SU-DHL-6 (cell line): ENCODE measurements at regions not wholly inside any gene's neighbourhood (a gene's known extent, or its start where the extent isn't known, plus 50 kb on each side); places are given as distances from the start of the nearest gene placed in this dataset.

Experiments used
- H2AFZ ChIP-seq: fragments of 200-600 bp; sonication (generic); 2 replicates; pipeline ENCODE4 v1.6.1; 2014; ENCODE audit warnings: low read depth, mild to moderate bottlenecking, moderate library complexity, mixed read lengths, antibody characterized with exemption, low read length; ENCODE audit not compliant: severe bottlenecking
- H3F3A ChIP-seq: fragments of 200-600 bp; shearing (Covaris generic); 2 replicates; pipeline ENCODE4 v1.6.0; 2016; ENCODE audit warnings: antibody characterized with exemption, mild to moderate bottlenecking; ENCODE audit not compliant: insufficient read depth
- H3K27ac ChIP-seq: fragments of 200-600 bp; sonication (generic); 2 replicates; pipeline ENCODE4 v1.5.1; 2016; ENCODE audit warnings: low read depth, mild to moderate bottlenecking, low read length, moderate library complexity, mixed read lengths
- H3K27me3 ChIP-seq: fragments of 200-600 bp; sonication (generic), shearing (Covaris generic); 2 replicates; pipeline ENCODE4 v1.6.0; 2014; ENCODE audit warnings: mild to moderate bottlenecking, low read length
- H3K36me3 ChIP-seq: fragments of 200-600 bp; sonication (generic); 2 replicates; pipeline ENCODE4 v1.6.1; 2014; ENCODE audit warnings: mild to moderate bottlenecking, low read length, mixed read lengths
- H3K4me2 ChIP-seq: fragments of 300-600, 200-600 bp; shearing (Covaris generic), sonication (generic); 2 replicates; pipeline ENCODE4 v1.6.0; 2014; ENCODE audit warnings: low read length, low read depth, mild to moderate bottlenecking; ENCODE audit not compliant: poor library complexity, severe bottlenecking
- H3K4me3 ChIP-seq: fragments of 200-600 bp; sonication (generic); 2 replicates; pipeline ENCODE4 v1.5.1; 2014; ENCODE audit warnings: antibody characterized with exemption, low read length, mild to moderate bottlenecking, mixed read lengths; ENCODE audit not compliant: insufficient read depth, poor library complexity, severe bottlenecking
- H3K79me2 ChIP-seq: fragments of 200-600 bp; sonication (generic); 2 replicates; pipeline ENCODE4 v1.6.1; 2014; ENCODE audit warnings: mild to moderate bottlenecking, low read length, moderate library complexity; ENCODE audit not compliant: insufficient read depth
- H3K9ac ChIP-seq: fragments of 200-600 bp; sonication (generic); 2 replicates; pipeline ENCODE4 v1.7.0; 2014; ENCODE audit warnings: mild to moderate bottlenecking, low read length
- H3K9me2 ChIP-seq: fragments of 200-600 bp; sonication (generic); replicated peaks from 2 replicates; pipeline ENCODE4 v1.6.1; 2014; ENCODE audit warnings: low read length; ENCODE audit not compliant: insufficient read depth
- H3K9me3 ChIP-seq: fragments of 200-600 bp; sonication (generic); 2 replicates; pipeline ENCODE4 v1.6.1; 2014; ENCODE audit warnings: low read length, mixed read lengths; ENCODE audit not compliant: insufficient read depth
- H4K20me1 ChIP-seq: fragments of 200-600 bp; sonication (generic); 2 replicates; pipeline ENCODE4 v1.6.1; 2014; ENCODE audit warnings: low read depth, mild to moderate bottlenecking, antibody characterized with exemption, low read length, moderate library complexity, mixed read lengths
- EZH2phosphoT487 ChIP-seq: fragments of 200-600 bp; sonication (generic), shearing (Covaris generic); conservative IDR thresholded peaks from 2 replicates; pipeline ENCODE4 v1.6.1; 2018; ENCODE audit warnings: mild to moderate bottlenecking, antibody characterized with exemption, low read length, moderate library complexity, mixed read lengths
- TF ChIP-seq, protein P1 (sequence below): fragments of 200-600 bp; sonication (generic); IDR thresholded peaks from one replicate; pipeline ENCODE4 v1.5.1; 2017; ENCODE audit warnings: antibody characterized with exemption, mild to moderate bottlenecking, low read length, moderate library complexity; ENCODE audit not compliant: insufficient read depth, poor library complexity, severe bottlenecking

DNA sequence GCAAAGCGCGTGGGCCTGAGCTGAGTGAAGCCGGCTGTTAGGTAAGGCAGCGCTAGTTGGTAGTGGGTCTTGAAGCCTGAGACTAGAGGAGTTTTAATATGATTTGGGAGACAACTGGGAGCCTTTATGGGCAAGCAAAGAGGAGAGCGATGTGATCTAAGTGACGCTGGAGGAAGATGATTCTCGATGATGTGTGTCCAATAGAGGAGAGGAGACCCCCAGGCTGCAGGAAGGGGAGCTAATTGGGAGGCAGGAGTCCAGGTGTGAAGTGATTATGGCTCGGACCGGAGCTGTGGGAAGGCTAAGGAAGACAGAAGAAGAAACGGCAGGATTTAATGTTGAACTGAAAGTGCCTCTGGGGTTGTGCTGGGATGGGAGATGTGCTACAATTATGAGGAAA, 482.9 kb upstream of the KIF2A start:
- Histone ChIP-seq H3K36me3 (no peaks in the 10 kb centered on the region), H3F3A (no peaks in the 10 kb centered on the region), H3K27me3 (peaks cover 4% of the 10 kb centered on the region; the same call in 1 of the 2 replicates), H3K4me3 (no peak overlapping the region), H2AFZ (no peak overlapping the region), H3K9me2 (no peaks in the 10 kb centered on the region), H3K9ac (no peak overlapping the region), H4K20me1 (no peaks in the 10 kb centered on the region), H3K4me2 (no peak overlapping the region), H3K27ac (no peak overlapping the region), H3K9me3 (no peaks in the 10 kb centered on the region), H3K79me2 (no peaks in the 10 kb centered on the region)
- no peak for TF ChIP-seq EZH2phosphoT487
- TF ChIP-seq, protein P1, sequence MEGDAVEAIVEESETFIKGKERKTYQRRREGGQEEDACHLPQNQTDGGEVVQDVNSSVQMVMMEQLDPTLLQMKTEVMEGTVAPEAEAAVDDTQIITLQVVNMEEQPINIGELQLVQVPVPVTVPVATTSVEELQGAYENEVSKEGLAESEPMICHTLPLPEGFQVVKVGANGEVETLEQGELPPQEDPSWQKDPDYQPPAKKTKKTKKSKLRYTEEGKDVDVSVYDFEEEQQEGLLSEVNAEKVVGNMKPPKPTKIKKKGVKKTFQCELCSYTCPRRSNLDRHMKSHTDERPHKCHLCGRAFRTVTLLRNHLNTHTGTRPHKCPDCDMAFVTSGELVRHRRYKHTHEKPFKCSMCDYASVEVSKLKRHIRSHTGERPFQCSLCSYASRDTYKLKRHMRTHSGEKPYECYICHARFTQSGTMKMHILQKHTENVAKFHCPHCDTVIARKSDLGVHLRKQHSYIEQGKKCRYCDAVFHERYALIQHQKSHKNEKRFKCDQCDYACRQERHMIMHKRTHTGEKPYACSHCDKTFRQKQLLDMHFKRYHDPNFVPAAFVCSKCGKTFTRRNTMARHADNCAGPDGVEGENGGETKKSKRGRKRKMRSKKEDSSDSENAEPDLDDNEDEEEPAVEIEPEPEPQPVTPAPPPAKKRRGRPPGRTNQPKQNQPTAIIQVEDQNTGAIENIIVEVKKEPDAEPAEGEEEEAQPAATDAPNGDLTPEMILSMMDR: no peak

DNA sequence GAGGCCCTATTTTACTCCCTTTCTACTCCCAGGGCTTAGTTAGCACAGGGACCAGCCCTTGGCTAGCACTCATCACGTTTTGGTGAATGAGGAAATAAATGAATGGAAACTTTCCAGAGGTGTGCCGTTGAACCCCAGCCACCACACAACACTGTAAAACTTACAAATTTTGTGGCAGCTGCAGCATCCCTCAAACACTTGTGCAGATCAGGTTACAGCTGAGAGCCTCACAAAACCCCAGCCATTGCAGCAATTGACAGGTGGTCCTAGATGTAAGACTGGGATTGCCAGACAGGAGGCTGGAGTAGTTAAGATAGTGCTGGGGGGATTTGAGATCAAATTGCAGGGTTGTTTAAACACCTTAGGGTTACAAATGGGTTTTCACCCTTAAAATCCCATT, 482.2 kb upstream of the KIF2A start:
- Histone ChIP-seq H3K27ac (no peak overlapping the region), H3K4me3 (no peak overlapping the region), H3K9ac (no peak overlapping the region), H3K9me3 (no peaks in the 10 kb centered on the region), H3K4me2 (no peak overlapping the region), H3K36me3 (no peaks in the 10 kb centered on the region), H3F3A (no peaks in the 10 kb centered on the region), H2AFZ (no peak overlapping the region), H3K79me2 (no peaks in the 10 kb centered on the region), H3K9me2 (no peaks in the 10 kb centered on the region), H4K20me1 (no peaks in the 10 kb centered on the region), H3K27me3 (peaks cover 4% of the 10 kb centered on the region; the same call in 1 of the 2 replicates)
- TF ChIP-seq, protein P1: no peak
- TF ChIP-seq EZH2phosphoT487: no peak

DNA sequence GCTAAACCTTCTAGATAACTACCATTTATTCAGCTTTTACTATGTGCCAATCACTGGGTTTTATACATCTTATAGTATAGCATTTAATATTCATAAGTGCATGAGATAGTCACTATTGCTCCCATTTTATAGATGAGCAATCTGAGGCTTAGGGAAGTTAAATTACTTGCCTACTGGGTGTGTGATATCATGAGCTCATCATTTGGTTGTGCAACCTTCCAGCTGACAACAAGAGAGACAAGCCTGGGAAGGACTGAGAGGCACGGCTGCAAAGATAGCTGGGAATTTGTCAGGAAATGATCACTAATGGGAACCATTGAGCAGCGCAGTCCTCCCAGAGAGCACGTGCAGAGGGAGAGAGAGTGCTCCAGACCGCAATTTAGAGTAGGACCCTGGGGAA, 481.6 kb upstream of the KIF2A start:
- no peaks in the 10 kb centered on the region for H4K20me1 ChIP-seq
- H3K27ac ChIP-seq: no peak overlapping the region
- no peaks in the 10 kb centered on the region for H3K9me2 ChIP-seq
- no peak overlapping the region for H3K9ac ChIP-seq
- peaks cover 4% of the 10 kb centered on the region; the same call in 1 of the 2 replicates for H3K27me3 ChIP-seq
- no peaks in the 10 kb centered on the region for H3K79me2 ChIP-seq
- no peak for TF ChIP-seq EZH2phosphoT487
- TF ChIP-seq, protein P1: no peak
- no peak overlapping the region for H2AFZ ChIP-seq
- H3K4me3 ChIP-seq: no peak overlapping the region
- no peaks in the 10 kb centered on the region for H3K36me3 ChIP-seq
- no peaks in the 10 kb centered on the region for H3K9me3 ChIP-seq
- no peak overlapping the region for H3K4me2 ChIP-seq
- no peaks in the 10 kb centered on the region for H3F3A ChIP-seq
